BJ (cell line): ENCODE measurements at regions not wholly inside any gene's neighbourhood (a gene's known extent, or its start where the extent isn't known, plus 50 kb on each side); places are given as distances from the start of the nearest gene placed in this dataset.

Source experiments
- CTCF ChIA-PET: fragments of 350-600 bp; formaldehyde crosslinking; extraction: SDS; loops from one replicate; lab custom pipeline; 2021; ENCODE audit warnings: antibody characterized with exemption, inconsistent platforms; lab: Yijun Ruan, JAX
- POLR2A ChIA-PET: fragments of 300-600 bp; sonication (Branson Sonifier 250); formaldehyde crosslinking; extraction: SDS; loops from one replicate; lab custom pipeline; 2021; ENCODE audit warnings: antibody characterized with exemption; lab: Charles Lee
- DNase-seq: peaks from one replicate; pipeline ENCODE4 v3.0.0-alpha.2; 2011; ENCODE audit warnings: low read depth
- H3K27me3 ChIP-seq: 2 replicates; pipeline ENCODE4 v1.6.0; 2011; ENCODE audit warnings: low read length; ENCODE audit not compliant: control insufficient read depth, insufficient read depth
- H3K36me3 ChIP-seq: 2 replicates; pipeline ENCODE4 v1.5.1; 2011; ENCODE audit warnings: low read length; ENCODE audit not compliant: control insufficient read depth, insufficient read depth
- H3K4me3 ChIP-seq: 2 replicates; pipeline ENCODE4 v1.5.1; 2011; ENCODE audit warnings: low read depth, mild to moderate bottlenecking, control low read depth, low read length
- CTCF ChIP-seq: IDR thresholded peaks from 2 replicates; pipeline ENCODE4 v1.5.1; 2011; ENCODE audit warnings: low read depth, mild to moderate bottlenecking, control low read depth, inconsistent platforms, low read length, moderate library complexity; ENCODE audit not compliant: insufficient read depth

GRCh38 chr3:118108769-118109168, 925.9 kb downstream of the IGSF11 start:
- TF ChIP-seq CTCF: no peak
- no peak for DNase-seq
- ChIA-PET POLR2A (no interaction called here), CTCF (no interaction called here)
- Histone ChIP-seq H3K36me3 (no peaks in the 10 kb centered on the region), H3K4me3 (no peak overlapping the region), H3K27me3 (no peaks in the 10 kb centered on the region)

GRCh38 chr3:118110211-118110610, 924.4 kb downstream of the IGSF11 start:
- no peak for TF ChIP-seq CTCF
- Histone ChIP-seq H3K27me3 (no peaks in the 10 kb centered on the region), H3K36me3 (no peaks in the 10 kb centered on the region), H3K4me3 (no peak overlapping the region)
- ChIA-PET CTCF (no interaction called here), POLR2A (no interaction called here)
- no peak for DNase-seq

- CTCF ChIA-PET: no interaction called here
- H3K27me3 ChIP-seq: no peaks in the 10 kb centered on the region
- no peaks in the 10 kb centered on the region for H3K36me3 ChIP-seq
- TF ChIP-seq CTCF: no peak
- POLR2A ChIA-PET: no interaction called here
- DNase-seq: no peak
- no peak overlapping the region for H3K4me3 ChIP-seq
Measured at GRCh38 chr3:118116991-118117390, 917.7 kb downstream of the IGSF11 start.

- ChIA-PET POLR2A (no interaction called here), CTCF (no interaction called here)
- no peak for DNase-seq
- Histone ChIP-seq H3K27me3 (no peaks in the 10 kb centered on the region), H3K4me3 (no peak overlapping the region), H3K36me3 (no peaks in the 10 kb centered on the region)
- TF ChIP-seq CTCF: no peak
Measured at GRCh38 chr3:118126751-118127150, 907.9 kb downstream of the IGSF11 start.

- DNase-seq: no peak
- Histone ChIP-seq H3K36me3 (no peaks in the 10 kb centered on the region), H3K4me3 (no peak overlapping the region), H3K27me3 (no peaks in the 10 kb centered on the region)
- TF ChIP-seq CTCF: no peak
- ChIA-PET POLR2A (no interaction called here), CTCF (no interaction called here)
Measured at GRCh38 chr3:118127992-118128391, 906.7 kb downstream of the IGSF11 start.
